Tibial artery (tissue), 4 donors: ENCODE measurements at regions not wholly inside any gene's neighbourhood (a gene's known extent, or its start where the extent isn't known, plus 50 kb on each side); places are given as distances from the start of the nearest gene placed in this dataset.

ENCODE experiments used
- DNase-seq, 2 donors: peaks; one replicate each; pipeline ENCODE4 v3.0.0-alpha.2; 2019
- H3K27ac ChIP-seq, 2 donors: fragments of 200-600 bp; sonication (generic) in 1 of 2; 1 replicate in 1 of 2; 2 replicates in 1 of 2; pipeline ENCODE4 v1.5.1; 2018 to 2019; ENCODE audit warnings: mild to moderate bottlenecking in 1 of 2
- H3K27me3 ChIP-seq, 2 donors: fragments of 200-600 bp; sonication (generic) in 1 of 2; one replicate each; pipeline versions ENCODE4 v1.5.1 to v1.6.0; 2016 to 2019
- H3K36me3 ChIP-seq, 3 donors: fragments of 200-600 bp; sonication (generic) in 2 of 3; one replicate each; pipeline ENCODE4 v1.5.1; 2016 to 2019; ENCODE audit warnings: mild to moderate bottlenecking in 2 of 3
- H3K4me1 ChIP-seq, 4 donors: fragments of 200-600 bp; sonication (generic) in 2 of 4; 1 replicate in 3 of 4; 2 replicates in 1 of 4; pipeline ENCODE4 v1.5.1; 2016 to 2019
- H3K4me3 ChIP-seq, 2 donors: fragments of 200-600 bp; sonication (generic) in 1 of 2; 1 replicate in 1 of 2; 2 replicates in 1 of 2; pipeline ENCODE4 v1.5.1; 2018 to 2019; ENCODE audit warnings: mild to moderate bottlenecking in 2 of 2
- H3K9me3 ChIP-seq, 3 donors: fragments of 200-600 bp; sonication (generic) in 1 of 3; one replicate each; pipeline ENCODE4 v1.5.1; 2016 to 2019
- intact Hi-C: fragments of 100-400 bp; cut with DNase I; formaldehyde crosslinking; loops from one replicate; pipeline ENCODE4 v1.15.0; 2023; ENCODE audit warnings: low total_unique reads
- TF ChIP-seq, protein P1 (sequence below), 2 experiments: fragments of 200-600 bp in 1 of 2; fragments of 450-650 bp in 1 of 2; IDR thresholded peaks; one replicate each; pipeline ENCODE4 v1.5.1; 2017 to 2019; ENCODE audit warnings: antibody characterized with exemption in 2 of 2, mild to moderate bottlenecking in 1 of 2, moderate library complexity in 1 of 2

DNA sequence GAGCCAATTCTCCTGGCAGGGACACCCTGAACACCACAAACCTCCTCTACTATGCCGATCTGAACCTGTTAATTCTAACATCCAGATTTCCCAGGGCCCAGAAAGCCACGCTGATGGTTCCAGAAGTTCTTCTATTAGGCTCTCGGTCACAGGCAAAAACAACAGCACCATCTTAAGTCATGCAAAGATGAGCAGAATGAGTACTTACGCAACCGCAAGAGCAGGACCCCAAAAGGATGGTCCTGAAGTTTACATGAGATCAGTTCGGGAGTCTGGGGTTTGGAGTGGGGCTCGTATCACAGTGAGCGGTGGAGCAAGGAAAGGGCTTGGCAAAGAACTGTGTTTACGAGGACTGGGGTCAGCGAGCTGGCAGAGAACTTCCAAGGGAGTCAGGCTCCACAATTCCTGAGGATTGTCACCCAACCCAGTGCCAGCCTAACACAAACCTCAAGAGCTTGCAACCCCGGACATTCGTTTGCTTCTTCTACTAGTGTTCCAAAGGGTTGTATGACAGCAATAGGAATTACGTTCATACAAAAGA lies 532.6 kb downstream of the TNS3 start:
- peaks cover 0 to 33% (median 18%) of the 10 kb centered on the region in 4 donors for H3K4me1 ChIP-seq
- TF ChIP-seq, protein P1, sequence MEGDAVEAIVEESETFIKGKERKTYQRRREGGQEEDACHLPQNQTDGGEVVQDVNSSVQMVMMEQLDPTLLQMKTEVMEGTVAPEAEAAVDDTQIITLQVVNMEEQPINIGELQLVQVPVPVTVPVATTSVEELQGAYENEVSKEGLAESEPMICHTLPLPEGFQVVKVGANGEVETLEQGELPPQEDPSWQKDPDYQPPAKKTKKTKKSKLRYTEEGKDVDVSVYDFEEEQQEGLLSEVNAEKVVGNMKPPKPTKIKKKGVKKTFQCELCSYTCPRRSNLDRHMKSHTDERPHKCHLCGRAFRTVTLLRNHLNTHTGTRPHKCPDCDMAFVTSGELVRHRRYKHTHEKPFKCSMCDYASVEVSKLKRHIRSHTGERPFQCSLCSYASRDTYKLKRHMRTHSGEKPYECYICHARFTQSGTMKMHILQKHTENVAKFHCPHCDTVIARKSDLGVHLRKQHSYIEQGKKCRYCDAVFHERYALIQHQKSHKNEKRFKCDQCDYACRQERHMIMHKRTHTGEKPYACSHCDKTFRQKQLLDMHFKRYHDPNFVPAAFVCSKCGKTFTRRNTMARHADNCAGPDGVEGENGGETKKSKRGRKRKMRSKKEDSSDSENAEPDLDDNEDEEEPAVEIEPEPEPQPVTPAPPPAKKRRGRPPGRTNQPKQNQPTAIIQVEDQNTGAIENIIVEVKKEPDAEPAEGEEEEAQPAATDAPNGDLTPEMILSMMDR (IDR thresholded peaks at IDR 0.05): no peak
- no peak overlapping the region for H3K4me3 ChIP-seq
- intact Hi-C loops: no loop called here
- no peak for DNase-seq
- no peak overlapping the region for H3K27ac ChIP-seq
- peaks cover 0 to 7% of the 10 kb centered on the region in 2 donors for H3K27me3 ChIP-seq
- H3K9me3 ChIP-seq: no peaks in the 10 kb centered on the region
- H3K36me3 ChIP-seq: no peaks in the 10 kb centered on the region

DNA sequence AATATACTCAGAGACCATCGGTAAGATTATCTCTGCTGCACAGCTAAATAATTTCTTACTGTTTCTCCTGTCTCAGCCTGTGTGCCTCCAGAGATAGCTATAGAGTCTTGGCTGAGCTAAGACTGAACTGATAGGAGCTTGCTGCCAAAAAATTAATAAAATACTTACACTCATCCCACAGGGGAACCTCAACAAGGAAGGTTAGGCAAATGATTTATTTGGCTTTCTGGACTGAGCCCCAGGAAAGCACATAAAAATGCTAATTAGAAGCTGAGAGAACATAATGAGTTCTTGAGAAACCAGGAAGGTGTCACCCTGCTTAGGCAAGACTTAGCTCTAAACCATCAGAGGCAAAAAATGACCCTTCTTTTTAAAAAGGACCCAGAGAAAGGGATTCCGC lies 534.5 kb downstream of the TNS3 start:
- peaks cover 0 to 1% of the 10 kb centered on the region in 2 donors for H3K27me3 ChIP-seq
- H3K4me1 ChIP-seq: peaks cover 0 to 42% (median 19%) of the 10 kb centered on the region in 4 donors
- DNase-seq: no peak
- no peaks in the 10 kb centered on the region for H3K9me3 ChIP-seq
- TF ChIP-seq, protein P1 (IDR thresholded peaks at IDR 0.05): no peak
- no peak overlapping the region for H3K4me3 ChIP-seq
- H3K27ac ChIP-seq: no peak overlapping the region
- H3K36me3 ChIP-seq: no peaks in the 10 kb centered on the region
- intact Hi-C loops: no loop called here

DNA sequence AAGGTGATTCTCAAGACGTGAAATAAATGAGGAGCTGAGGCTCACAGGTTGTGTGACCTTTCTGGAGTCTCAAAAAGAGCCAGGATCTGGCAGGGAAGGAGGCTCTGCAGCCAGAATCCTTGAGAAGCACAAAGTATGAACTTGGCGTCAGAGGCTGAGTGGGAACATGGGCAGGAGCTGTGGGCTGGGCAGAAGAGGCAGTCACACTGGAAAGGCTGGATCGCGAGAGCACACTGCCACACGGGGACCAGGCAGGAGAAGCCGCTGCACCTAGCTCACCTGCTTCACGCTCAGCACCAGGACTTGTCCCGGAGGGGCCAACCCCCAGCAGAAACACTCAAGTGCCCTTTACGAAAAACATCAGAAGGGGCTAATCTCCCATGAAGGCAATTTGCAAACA lies 535.0 kb downstream of the TNS3 start:
- intact Hi-C loops: no loop called here
- no peak overlapping the region for H3K27ac ChIP-seq
- no peak for DNase-seq

DNA sequence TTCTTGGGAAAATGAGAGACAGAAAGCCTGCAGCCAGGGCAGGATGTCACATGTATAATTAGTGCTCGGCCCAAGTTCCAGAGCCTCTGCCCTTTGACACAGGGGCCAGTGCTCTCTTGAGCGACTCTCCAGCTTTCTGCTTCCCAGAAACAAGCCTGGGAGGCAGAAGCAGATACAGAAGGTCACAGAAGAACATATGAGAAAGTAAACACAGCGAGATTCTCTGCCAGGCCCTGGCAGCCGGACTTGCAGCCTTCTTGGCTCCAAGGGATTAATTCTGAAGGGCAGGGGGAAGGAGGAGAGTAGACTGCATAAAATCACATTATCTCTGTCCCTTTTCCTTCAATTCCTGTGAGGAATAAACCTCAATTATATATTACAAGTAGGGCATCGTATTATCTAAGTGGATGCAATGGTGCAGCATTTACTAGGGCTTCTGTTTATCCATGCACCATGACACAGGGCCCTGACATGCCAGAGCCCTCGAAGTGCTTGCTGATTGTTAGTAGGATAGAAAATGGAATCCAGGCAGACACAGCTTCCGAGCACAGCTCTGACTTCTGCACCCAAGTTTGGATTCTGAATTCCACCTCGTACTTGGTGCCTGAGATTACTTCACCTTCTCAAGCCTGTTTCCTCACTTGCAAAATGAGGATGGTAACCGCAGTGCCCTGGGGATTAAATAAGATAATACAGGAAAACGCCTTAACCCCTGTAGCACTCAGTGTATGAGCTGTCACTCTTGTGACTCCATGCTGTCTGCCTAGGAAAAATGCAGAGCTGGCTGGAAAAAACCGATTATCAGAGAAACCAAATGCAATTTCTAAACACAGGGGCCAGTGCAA lies 536.5 kb downstream of the TNS3 start:
- no peak overlapping the region for H3K4me3 ChIP-seq
- DNase-seq: peak; percentile 33 to 73
- H3K9me3 ChIP-seq: no peaks in the 10 kb centered on the region
- peaks cover 0 to 49% (median 22%) of the 10 kb centered on the region in 4 donors for H3K4me1 ChIP-seq
- H3K27me3 ChIP-seq: no peaks in the 10 kb centered on the region
- H3K36me3 ChIP-seq: no peaks in the 10 kb centered on the region
- TF ChIP-seq, protein P1 (IDR thresholded peaks at IDR 0.05): no peak
- H3K27ac ChIP-seq: peak overlapping the region; percentile 53
- intact Hi-C loops: no loop called here

More for the DNA sequence above, 535.0 kb downstream of the TNS3 start:
- no peak overlapping the region for H3K4me3 ChIP-seq
- no peaks in the 10 kb centered on the region for H3K9me3 ChIP-seq
- H3K36me3 ChIP-seq: no peaks in the 10 kb centered on the region
- TF ChIP-seq, protein P1 (IDR thresholded peaks at IDR 0.05): no peak
- H3K27me3 ChIP-seq: no peaks in the 10 kb centered on the region
- H3K4me1 ChIP-seq: peaks cover 0 to 42% (median 19%) of the 10 kb centered on the region in 4 donors

- Histone ChIP-seq H3K4me3 (no peak overlapping the region), H3K27ac (peak overlapping the region in 1 of 2 donors; percentile 53), H3K27me3 (no peaks in the 10 kb centered on the region), H3K9me3 (no peaks in the 10 kb centered on the region), H3K36me3 (no peaks in the 10 kb centered on the region), H3K4me1 (peaks cover 0 to 57% (median 25%) of the 10 kb centered on the region in 4 donors)
- DNase-seq: no peak
- TF ChIP-seq, protein P1 (IDR thresholded peaks at IDR 0.05): no peak
- intact Hi-C loops: no loop called here
Observed at GRCh38 chr7:47044625-47045024, 537.3 kb downstream of the TNS3 start.
